HG03439 (cell line): ENCODE measurements at regions not wholly inside any gene's neighbourhood (a gene's known extent, or its start where the extent isn't known, plus 50 kb on each side); places are given as distances from the start of the nearest gene placed in this dataset.
"Not testable (repeated sequence)": the region's sequence is repeated elsewhere in the genome, so short reads cannot be mapped to it uniquely, and the experiment has no call there.

Experiments used
- ATAC-seq: cut with Tn5 transposase; IDR thresholded peaks from one replicate; pipeline ENCODE4 v1.9.1; 2021; ENCODE audit warnings: mild to moderate bottlenecking, moderate library complexity; ENCODE audit not compliant: unreplicated experiment

DNA sequence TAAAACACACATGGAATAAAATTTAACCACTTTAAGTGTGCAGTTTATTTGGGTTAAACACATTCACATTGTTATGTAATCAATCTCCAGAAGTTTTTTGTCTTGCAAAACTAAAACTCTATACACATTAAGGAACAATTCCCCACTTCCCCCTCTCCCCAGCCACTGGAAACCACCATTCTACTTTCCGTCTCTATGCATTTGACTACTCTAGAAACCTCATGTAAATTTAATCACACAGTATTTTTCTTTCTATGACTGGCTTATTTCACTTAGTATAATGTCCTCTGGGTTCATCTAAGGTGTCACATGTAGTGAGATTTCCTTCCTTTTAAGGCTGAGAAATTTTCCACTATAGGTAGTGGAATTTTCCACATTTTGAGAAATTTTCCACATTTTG, 568.7 kb upstream of the UBE2E2 start:
- no peak for ATAC-seq

DNA sequence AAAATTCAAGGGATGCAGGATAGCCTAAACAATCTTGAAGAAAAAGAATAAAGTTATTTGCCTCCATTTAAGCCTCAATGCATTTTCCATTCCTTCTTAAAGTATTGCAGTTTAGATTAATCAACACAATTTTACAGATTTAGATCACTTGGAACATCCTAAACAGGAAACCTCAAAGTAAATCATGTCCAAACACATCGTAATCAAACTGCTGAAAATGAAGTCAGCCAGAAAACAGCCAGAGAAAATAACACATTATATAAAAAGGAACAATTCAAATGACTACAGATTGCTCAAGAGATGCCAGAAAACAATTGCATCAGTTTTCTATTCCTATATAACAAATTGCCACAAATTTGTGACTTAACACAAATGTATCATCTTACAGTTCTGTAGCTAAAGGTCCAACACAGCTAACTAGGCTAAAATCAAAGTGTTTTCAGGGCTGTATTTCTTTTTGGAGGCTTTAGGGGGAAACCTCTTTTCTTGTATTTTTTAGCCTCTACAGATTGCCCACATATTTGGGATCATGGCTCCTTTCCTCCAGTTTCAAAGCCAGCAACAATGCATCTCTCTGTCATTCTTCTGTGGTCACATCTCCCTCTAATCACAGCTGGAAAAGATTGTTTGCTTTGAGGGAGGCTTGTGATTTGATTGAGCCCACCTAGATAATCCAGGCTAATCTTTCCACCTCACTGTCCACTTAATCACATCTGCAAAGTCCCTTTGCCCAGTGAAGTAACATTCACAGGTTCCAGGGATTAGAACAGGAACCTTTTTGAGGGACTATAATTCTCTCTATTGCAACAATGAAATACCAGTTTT, 543.3 kb upstream of the UBE2E2 start:
- ATAC-seq, result no peak

DNA sequence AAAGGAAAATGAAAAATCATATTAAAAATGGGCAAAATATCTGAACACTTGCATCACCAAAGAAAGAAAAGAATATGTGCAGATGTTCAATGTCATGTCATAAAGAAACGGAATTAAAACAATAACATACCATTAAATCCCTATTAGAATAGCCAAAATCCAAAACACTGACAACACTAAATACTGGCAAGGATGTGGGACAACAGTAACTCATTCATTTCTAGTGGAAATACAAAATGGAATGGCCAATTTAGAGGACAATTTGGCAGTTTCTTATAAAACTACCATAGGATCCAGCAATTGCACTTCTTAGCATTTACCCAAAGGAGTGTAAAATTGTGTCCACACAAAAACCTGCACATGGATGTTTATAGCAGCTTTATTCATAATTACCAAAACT, 542.5 kb upstream of the UBE2E2 start:
- no peak for ATAC-seq

DNA sequence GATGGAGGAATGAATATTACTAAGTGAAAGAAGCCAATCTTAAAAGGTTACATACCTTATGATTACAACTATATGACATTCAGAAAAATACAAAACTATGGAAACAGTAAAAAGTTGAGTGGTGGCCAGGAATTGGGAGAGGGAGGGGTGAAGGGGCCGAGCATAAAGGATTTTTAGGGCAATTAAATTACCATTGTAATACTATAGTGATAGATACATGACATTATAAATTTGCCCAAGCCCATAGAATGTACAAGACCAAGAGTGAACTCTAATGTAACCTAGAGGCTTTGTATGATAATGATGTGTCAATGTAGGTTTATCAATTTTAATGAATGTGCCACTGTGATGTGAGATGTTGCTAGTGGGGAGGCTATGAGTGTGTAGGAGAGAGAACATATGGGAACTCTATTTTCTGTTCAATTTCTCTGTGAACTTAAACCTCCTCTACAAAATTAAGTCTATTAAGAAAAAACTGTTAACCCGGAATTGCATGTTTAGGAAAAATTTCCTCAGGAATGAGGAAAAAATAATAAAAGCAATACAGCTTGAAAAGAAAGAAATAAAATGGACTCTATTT, 541.9 kb upstream of the UBE2E2 start:
- no peak for ATAC-seq

DNA sequence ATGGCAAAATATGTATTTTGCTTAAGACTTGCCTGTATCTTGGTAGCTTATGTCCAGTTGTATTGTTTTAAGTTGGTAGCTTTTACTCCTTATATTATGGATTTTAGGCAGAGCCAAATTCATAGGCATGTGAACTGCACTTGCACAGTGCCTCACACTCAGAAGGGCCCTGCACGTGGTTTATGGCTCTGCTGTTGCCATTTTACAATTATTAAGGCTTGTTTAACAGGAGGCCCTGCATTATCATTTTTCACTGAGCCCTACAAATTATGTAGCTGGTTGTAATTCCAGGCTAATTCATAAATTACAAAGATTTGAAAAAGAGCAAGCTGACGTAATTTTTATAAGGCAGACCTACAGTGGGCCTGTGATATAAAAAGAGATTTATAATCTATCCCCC, 537.6 kb upstream of the UBE2E2 start:
- ATAC-seq, result no peak

DNA sequence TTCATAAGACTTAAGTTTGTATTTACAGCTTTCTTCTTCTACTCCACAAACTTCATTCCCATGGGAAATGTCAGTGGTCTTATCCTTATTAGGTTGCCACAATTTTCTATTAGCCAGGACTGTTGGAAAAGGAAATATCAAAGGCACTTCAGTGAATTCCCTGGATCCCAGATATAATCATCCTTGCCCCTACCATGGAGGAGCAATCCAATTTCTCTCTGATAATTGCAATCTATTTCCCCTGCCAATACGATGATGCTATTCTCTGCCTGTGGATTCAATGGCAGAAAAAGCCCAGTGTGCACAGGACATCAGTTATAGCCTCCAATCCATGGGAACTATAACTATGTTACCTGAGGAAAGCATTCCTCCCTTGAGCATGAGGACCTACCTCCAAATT, 536.4 kb upstream of the UBE2E2 start:
- ATAC-seq, result no peak

DNA sequence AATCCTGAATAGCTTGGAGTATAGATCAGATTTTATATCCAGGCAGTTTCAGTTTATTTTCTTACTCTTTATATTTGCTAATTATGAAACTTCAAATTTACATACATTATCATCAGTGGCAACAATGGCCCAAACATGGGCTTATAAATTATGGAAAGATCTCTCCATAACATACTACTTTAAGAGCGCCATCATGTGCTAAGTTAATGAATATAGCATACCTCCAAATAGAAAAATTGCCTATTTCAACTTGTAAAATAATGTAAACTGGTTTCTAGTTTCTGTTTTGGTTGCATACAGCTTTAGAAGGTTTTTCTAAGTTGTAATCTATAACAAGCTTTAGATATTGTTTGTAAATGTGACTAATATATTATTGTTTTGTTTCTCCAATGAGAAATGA, 531.3 kb upstream of the UBE2E2 start:
- ATAC-seq, result no peak

DNA sequence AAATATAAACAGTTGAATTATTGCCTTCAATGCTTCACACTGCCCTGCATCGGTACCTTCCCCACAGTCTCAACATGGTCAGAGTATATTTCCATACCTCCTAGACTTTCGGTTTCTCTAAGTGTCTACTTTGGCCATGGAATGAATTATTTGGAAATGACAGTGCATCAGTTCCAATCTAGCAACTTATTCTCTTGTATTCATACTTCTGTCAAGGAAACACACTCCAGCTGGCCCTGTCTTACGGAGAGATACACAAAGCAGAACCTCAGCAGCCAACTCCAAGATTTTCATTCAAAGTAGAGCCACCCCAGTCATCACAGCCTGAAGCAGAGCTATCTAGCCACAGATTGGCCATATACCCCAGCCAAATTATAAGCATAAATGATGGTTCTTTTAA, 518.4 kb upstream of the UBE2E2 start:
- ATAC-seq, result no peak

DNA sequence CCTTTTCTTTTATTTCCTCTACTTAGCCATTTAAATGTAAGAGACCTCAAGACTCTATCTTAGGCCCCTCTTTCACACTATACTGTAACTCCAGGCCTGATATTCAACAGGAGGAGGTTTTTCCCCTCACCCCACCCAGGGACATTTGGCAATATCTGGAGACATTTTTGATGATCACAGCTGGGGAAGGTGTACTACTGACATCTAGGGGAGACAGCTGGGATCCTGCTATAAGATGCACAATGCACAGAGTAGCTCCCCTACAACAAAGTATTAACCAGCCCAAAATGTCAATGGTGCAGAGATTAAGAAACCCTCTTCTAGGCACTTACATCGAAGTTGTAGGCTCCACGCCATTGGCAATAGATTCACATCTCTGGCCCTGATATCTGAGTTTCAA, 517.5 kb upstream of the UBE2E2 start:
- ATAC-seq, result no peak

DNA sequence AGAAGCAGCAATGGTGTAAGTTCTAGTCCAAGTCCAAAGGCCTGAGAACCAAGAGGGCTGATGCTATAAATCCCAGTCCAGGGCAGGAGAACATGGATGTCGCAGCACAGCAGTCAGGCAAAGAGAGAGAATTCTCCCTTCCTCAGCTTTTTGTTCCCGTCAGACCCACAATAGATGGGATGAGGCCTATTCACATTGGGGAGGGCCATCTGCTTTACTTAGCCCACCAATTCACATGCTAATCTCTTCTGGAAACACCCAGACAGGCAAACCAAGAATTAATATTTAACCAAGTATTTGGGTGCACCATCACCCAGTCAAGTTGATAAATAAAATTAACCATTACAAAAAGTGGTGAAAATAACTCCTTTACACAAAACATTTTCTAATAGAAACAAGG, 511.7 kb upstream of the UBE2E2 start:
- ATAC-seq, result no peak

DNA sequence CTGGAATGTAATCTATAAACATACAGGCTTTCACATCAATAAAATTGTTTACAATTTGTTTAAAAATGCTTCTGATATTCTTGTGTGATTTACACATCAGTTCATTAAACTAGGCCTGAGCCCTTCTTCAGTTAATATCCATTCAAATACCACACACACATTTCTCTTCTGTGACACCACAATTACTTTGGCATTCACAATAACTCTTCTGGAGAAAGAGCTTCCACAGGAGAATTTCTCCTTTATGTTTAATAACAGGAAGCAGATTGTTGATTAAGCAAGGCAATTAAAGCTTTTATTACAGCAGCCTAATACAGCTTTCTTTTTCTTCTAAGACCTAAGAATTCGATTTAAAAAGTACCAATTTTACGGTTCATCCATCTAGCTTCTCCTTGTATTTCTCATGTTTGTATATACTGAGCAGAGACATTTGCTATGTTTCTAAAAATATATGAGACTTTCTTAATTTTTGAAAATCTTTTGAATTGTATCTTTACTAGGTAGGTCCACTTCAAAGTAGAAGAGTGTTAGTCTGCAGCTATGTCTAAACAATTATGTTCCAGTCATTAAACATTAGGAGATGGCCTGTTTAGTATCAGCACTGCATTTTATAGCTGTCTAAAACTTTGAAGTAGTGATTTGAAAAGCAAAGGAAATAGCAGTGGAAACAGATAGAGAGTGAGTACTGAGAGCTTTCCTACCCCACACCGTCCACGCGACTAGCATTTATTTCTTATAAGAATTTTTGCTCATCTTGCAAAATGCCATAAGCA, 511.1 kb upstream of the UBE2E2 start:
- ATAC-seq, result no peak

DNA sequence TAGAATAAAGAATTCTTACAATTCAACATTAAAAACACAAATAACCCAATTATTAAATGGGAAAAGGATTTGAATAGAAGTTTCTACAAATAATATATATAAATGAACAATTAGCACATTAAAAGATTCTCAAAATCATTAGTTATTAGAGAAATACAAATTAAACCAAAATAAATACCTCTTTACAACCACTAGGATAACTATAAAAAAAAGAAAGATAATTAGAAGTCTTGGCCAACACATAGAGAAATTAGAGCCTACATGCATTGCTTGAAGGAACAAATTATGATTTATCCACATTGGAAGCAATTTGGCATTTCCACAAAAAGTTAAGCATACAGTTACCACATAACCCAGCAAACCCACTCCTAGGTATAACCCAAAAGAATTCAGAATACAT, 502.3 kb upstream of the UBE2E2 start:
- ATAC-seq, result no peak

DNA sequence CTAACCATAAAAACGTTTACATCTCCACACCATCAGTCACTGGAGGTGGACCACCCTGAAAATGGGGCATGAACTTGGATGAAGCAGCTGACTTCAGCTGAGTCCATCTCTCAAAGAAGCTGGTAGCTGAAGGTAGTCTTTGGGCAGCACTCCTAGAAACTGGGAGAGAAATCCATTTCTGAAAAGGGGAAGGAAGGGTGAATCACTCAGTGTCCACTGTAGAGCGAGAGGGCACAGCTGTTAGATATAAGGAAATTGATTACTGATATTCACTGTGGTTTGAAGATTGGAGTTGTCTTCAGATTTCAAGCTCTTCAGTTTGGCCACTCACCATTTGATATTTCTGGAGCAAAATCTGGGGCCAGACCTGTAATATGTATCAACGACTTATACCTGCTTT, 499.0 kb upstream of the UBE2E2 start:
- no peak for ATAC-seq

DNA sequence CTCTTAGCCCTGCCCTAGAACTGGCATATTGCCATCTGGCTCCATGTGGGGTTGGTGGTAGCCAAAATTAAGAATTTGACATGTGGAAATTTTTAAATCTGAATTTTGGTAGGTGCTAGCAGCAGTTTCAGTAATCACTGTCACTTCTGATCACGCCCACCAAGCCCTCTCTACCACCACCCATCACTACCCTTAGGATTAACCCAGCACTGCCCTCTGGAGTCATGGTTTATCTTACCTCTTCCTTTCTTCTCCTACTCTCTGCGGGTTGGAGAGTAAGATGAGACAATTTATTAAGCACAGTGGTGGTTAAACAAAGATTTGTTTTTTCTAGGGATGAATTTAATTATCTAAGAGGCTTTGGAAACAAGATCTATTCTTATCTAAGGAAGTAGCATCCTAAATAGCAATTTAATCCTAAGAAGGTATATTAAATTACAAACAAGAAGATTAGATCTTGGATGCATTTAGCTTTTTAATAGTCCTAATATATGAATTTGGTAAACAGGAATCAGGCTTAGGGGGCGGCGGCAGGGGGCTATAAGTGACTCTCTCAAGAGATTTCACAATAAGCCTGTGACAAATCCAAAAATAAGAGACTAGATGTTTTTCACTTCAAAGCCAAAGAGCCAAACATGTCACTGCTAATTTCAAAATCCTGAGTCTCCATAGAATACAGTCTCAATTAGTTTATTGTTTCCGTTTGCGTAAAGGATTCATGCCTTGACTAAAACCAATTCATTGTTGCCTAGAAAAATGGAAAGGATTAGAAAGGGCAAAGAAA, 498.4 kb upstream of the UBE2E2 start:
- no peak for ATAC-seq

DNA sequence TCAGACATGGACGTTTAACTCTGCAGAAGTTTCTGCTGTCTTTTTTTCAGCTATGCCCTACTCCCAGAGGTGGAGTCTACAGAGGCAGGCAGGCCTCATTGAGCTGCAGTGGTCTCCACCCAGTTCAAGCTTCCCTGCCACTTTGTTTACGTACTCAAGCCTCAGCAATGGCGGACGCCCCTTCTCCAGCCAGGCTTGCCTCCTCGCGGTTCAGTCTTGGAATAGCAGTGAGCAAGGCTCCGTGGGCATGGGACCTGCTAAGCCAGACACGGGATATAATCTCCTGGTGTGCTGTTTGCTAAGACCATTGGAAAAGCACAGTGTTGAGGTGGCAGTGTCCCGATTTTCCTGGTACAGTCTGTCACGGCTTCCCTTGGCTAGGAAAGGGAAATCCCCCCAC, 496.2 kb upstream of the UBE2E2 start:
- ATAC-seq, result not testable (repeated sequence)

DNA sequence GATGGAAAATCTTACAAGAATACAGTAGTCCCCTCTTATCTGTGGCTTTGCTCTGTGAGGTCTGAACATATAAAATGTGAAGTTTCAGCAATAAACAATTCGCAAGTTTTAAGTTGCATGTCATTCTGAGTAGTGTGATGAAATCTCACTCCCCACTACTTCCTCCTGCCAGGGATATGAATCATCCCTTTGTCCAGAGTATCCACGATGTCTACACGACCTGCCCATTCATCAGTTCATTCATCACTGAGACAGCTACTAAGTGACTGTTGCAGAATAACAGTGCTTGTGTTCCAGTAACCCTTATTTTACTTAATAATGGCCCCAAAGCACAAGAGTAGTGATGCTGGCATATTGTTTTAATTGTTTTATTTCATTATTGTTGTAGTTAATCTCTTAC, 489.2 kb upstream of the UBE2E2 start:
- no peak for ATAC-seq

DNA sequence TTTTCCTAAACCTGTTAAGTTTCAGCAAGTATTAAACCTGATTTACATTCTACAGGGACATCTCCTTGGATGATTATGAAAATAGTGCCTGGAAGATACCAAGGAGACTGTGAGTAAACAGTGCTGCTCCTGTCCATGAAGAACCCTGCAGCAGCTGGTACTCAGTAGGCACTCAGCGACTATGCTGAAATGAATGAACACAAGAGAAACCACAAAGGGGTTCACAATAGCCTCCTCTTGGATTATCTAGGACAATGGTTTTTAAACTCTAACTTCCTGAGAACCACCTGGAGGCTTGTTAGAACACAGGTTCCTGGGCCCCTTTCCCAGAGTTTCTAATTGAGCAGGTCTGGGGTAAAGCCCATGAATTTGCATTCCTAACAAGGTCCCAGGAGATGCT, 488.4 kb upstream of the UBE2E2 start:
- no peak for ATAC-seq

DNA sequence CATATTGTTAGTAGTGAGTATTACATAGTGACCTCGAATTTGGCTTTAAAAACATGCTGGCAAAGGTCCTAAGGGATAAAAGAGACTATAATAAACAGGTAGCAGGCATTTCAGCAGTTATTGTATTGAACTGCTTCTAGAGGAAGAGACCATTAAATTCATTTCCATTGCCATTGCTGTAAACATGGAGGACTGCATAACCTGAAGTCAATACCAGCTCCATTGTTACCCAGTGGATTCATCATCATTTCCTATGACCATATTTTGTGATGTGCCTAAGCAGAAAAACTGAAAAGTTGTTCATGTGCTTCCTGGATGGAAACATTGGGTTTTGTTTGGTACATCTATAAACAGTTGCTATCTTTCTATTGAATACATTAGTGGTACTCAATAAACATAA, 482.5 kb upstream of the UBE2E2 start:
- no peak for ATAC-seq

DNA sequence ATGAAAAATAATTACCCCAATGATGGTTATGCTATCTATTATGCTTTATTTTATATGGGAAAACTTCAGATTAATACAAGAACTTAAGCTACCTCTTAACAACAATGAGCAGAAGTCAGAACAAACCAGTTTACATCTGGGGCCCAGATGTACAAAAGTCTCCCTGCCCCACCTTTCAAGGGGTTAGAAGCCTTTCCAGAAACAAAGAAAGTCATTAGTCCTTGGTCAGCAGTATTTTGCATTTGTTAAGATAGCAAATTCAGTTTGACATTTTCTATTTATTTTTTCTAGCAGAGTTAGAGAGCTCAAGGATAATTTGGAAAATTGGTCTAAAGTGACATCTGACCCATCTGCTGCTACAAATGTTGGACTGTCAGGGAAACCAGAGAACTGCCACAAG, 478.7 kb upstream of the UBE2E2 start:
- ATAC-seq, result no peak

DNA sequence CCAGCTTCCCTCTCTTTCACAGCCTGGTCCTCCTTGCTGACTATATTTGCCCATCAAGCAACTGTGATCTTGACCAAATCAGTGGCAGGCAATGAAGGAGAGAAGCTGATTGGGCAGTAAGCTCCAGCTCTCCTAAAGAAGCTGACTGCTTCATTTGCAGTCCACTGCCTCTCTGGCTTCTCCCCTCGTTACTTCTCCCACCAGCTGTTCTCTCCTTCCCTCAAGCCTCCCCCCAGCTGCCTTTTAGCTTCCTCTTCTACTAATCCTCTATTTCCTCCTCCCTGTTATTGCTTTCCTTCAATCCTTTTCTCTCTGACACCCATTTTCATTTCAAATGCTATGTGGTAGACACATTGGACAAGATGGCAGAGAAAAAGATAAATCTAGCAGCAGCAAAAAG, 474.7 kb upstream of the UBE2E2 start:
- no peak for ATAC-seq

DNA sequence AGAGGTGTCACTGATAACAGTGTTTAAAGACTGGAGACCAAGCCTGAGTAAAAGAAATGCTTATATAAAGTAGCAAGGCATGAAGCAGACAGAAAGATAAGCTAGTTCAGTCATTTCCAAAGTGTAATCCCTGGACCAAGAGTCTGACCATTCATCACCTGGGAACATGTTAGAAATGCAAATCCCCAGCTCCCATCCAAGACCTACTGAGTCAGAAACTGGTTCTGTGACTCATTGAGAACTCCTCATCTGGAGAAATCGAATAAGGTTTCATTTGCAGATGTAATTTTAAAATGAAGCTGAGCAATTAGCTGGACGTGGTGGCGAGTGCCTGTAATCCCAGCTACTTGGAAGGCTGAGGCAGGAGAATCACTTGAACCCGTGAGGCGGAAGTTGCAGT, 473.9 kb upstream of the UBE2E2 start:
- ATAC-seq, result no peak
